ENCODE measurements at regions not wholly inside any gene's neighbourhood (a gene's known extent, or its start where the extent isn't known, plus 50 kb on each side); places are given as distances from the start of the nearest gene placed in this dataset.

DNA sequence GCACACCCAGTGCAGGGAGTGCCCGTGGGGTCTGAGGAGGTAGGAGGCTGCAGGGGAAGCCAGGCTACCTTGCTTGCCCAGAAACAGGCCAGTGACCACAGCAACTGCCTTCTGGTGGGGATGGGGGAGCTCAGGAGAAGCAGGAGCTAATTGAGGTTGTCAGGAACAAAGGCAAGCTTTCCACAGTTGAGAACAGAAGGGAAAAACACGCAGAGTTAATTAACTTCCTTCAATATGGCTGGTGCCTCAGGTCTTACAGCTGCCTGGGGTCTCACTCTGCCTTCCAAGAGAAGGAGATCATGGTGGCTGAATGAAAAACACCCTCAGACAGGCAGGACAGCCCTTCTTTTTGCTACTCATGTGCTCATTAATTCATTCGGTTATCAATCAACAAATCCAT lies 127.9 kb upstream of the SYT13 start:
- DNase-seq = no peak
- H3K4me1 Mint-ChIP-seq (ENCODE audit: low read depth) = peaks cover 43% of the 10 kb centered on the region
- peaks cover 7% of the 10 kb centered on the region; the same call in 1 of the 2 replicates for H3K36me3 Mint-ChIP-seq (ENCODE audit: low read depth)
- no peak overlapping the region for H3K27ac Mint-ChIP-seq
- H3K27me3 Mint-ChIP-seq (ENCODE audit: insufficient read depth) = peaks cover 6% of the 10 kb centered on the region
- no peak for TF ChIP-seq CTCF (IDR thresholded peaks at IDR 0.05)
- peaks cover 10% of the 10 kb centered on the region; the same call in 1 of the 2 replicates for H3K9me3 Mint-ChIP-seq
- no peak overlapping the region for H3K4me3 Mint-ChIP-seq

GRCh38 chr11:45413156-45413858 lies 127.2 kb upstream of the SYT13 start:
- Mint-ChIP-seq H3K27me3 (ENCODE audit: insufficient read depth) (peaks cover 6% of the 10 kb centered on the region), H3K4me1 (ENCODE audit: low read depth) (peaks cover 50% of the 10 kb centered on the region), H3K4me3 (no peak overlapping the region), H3K27ac (no peak overlapping the region), H3K9me3 (peaks cover 3% of the 10 kb centered on the region; the same call in 1 of the 2 replicates), H3K36me3 (ENCODE audit: low read depth) (peaks cover under 1% of the 10 kb centered on the region; the same call in 1 of the 2 replicates)
- DNase-seq = no peak
- TF ChIP-seq CTCF (IDR thresholded peaks at IDR 0.05) = no peak

GRCh38 chr11:45412521-45412920 lies 126.4 kb upstream of the SYT13 start:
- Mint-ChIP-seq H3K27ac (no peak overlapping the region), H3K4me3 (no peak overlapping the region), H3K4me1 (ENCODE audit: low read depth) (peaks cover 52% of the 10 kb centered on the region), H3K27me3 (ENCODE audit: insufficient read depth) (peaks cover 4% of the 10 kb centered on the region), H3K9me3 (no peaks in the 10 kb centered on the region), H3K36me3 (ENCODE audit: low read depth) (no peaks in the 10 kb centered on the region)
- no peak for DNase-seq
- no peak for TF ChIP-seq CTCF (IDR thresholded peaks at IDR 0.05)

DNA sequence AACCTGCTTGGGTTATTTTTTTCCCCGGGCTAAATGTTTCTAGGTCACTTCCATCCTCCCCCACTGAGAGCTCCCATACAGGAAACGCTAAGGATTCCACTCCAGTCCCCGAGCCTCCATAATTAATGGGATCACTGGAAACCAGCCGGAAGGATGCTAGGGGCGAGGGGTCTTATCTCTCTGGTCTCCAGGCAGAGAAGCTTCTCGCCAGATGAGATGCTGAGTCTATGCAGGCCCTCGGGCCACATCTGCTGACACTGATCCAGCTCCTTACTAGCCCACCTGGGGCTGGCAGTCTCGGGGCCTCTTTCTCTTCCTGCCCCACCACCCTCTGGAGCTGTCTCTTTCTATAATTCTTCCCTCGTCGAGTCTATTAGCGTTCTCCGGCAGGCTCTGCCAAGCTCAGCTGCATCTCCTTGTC lies 125.9 kb upstream of the SYT13 start:
- peak overlapping the region; percentile 75 for H3K27ac Mint-ChIP-seq
- peaks cover 4% of the 10 kb centered on the region for H3K27me3 Mint-ChIP-seq (ENCODE audit: insufficient read depth)
- no peaks in the 10 kb centered on the region for H3K36me3 Mint-ChIP-seq (ENCODE audit: low read depth)
- TF ChIP-seq CTCF (IDR thresholded peaks at IDR 0.05) = no peak
- no peaks in the 10 kb centered on the region for H3K9me3 Mint-ChIP-seq
- DNase-seq = no peak
- H3K4me3 Mint-ChIP-seq = peak overlapping the region; percentile 45
- H3K4me1 Mint-ChIP-seq (ENCODE audit: low read depth) = peaks cover 52% of the 10 kb centered on the region

DNA sequence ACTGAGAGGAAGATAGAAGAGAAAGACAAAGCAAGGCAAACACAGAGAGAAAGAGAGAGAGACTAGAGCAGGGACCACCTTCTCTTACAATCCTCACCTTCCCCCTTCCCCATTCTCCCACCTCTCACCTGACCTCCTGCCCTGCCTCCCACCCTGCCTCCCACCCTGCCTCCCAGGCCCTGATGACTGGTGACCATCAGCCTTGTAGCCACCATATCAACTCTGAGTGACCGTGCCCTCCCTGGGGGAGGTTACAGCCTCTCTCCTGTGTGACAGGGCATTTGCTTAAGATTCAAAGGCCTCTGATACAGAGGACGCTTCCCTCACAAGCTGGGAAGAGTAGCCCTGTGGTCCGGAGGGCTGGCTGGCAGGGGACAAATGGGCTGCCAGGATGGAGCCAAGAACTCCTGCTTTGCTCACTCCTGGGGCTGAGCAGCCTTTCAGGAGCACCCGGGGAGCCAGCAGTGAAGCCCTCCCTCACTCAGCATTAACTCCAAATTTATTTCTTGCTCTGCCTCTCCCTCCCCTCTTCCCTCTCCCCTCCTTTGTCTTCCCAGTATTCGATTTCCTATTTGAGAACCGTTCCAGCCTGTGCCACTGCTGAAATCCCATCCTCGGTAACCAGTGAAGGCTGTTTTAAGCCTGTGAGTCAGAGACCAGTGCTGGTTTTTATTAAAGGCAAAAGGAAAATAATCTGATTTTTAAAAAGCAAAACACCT lies 125.2 kb upstream of the SYT13 start:
- peaks cover 3% of the 10 kb centered on the region for H3K27me3 Mint-ChIP-seq (ENCODE audit: insufficient read depth)
- H3K9me3 Mint-ChIP-seq = no peaks in the 10 kb centered on the region
- H3K36me3 Mint-ChIP-seq (ENCODE audit: low read depth) = no peaks in the 10 kb centered on the region
- no peak for TF ChIP-seq CTCF (IDR thresholded peaks at IDR 0.05)
- peak overlapping the region; percentile 45 for H3K4me3 Mint-ChIP-seq
- peak overlapping the region; percentile 75 for H3K27ac Mint-ChIP-seq
- DNase-seq = peak; percentile 36
- H3K4me1 Mint-ChIP-seq (ENCODE audit: low read depth) = peaks cover 52% of the 10 kb centered on the region

All from HFFc6 (cell line).